ENCODE measurements at regions not wholly inside any gene's neighbourhood (a gene's known extent, or its start where the extent isn't known, plus 50 kb on each side); places are given as distances from the start of the nearest gene placed in this dataset.

GRCh38 chr13:22777207-22777606 lies 403.6 kb upstream of the SGCG start:
- FAIRE-seq, result no peak
- H3K27me3 ChIP-seq (replicated peaks in 1 of 4; ENCODE audit: control insufficient read depth in 3 of 4, extremely low read depth in 1 of 4, insufficient read depth in 3 of 4, low read length in 3 of 4), result no peaks in the 10 kb centered on the region
- CTCF ChIA-PET (ENCODE audit: partially characterized antibody), result no interaction called here

More at GRCh38 chr13:22777207-22777606, 403.6 kb upstream of the SGCG start:
- Histone ChIP-seq H2BK15ac (ENCODE audit: low read length) (no peak overlapping the region), H3K4ac (replicated peaks; ENCODE audit: insufficient read length, low read depth, low read length) (no peak overlapping the region), H3K9ac (replicated peaks in 1 of 4; ENCODE audit: extremely low read depth in 1 of 4, low read depth in 3 of 4, low read length in 3 of 4) (no peak overlapping the region), H4K91ac (replicated peaks; ENCODE audit: insufficient read length, low read length) (no peak overlapping the region), H3K23me2 (ENCODE audit: low read depth, low read length) (no peaks in the 10 kb centered on the region), H3K23ac (ENCODE audit: insufficient read length) (no peak overlapping the region), H2AFZ (ENCODE audit: low read length) (no peak overlapping the region), H3K36me3 (ENCODE audit: control insufficient read depth in 2 of 4, insufficient read depth in 4 of 4, low read length in 3 of 4) (no peaks in the 10 kb centered on the region), H3K4me1 (replicated peaks in 1 of 4; ENCODE audit: control insufficient read depth in 3 of 4, insufficient read depth in 4 of 4, low read length in 3 of 4) (no peaks in the 10 kb centered on the region), H3K9me3 (ENCODE audit: insufficient read depth in 2 of 2, low read depth in 1 of 2, low read length in 1 of 2) (no peaks in the 10 kb centered on the region), H3K56ac (replicated peaks; ENCODE audit: insufficient read length, low read depth, low read length) (no peak overlapping the region), H3K79me2 (ENCODE audit: control insufficient read depth in 1 of 2, insufficient read depth in 2 of 2, low read length in 2 of 2) (no peaks in the 10 kb centered on the region), H4K20me1 (replicated peaks in 1 of 2; ENCODE audit: control insufficient read depth in 1 of 2, insufficient read depth in 2 of 2, low read length in 2 of 2) (no peaks in the 10 kb centered on the region), H2BK12ac (ENCODE audit: low read depth, low read length) (no peak overlapping the region), H2AK5ac (ENCODE audit: low read depth, low read length) (no peak overlapping the region), H3K4me3 (ENCODE audit: extremely low read depth in 1 of 4, insufficient read depth in 2 of 4, low read depth in 3 of 4, low read length in 4 of 4) (no peak overlapping the region), H3K4me2 (ENCODE audit: insufficient read depth in 1 of 2, low read depth in 2 of 2, low read length in 2 of 2) (no peak overlapping the region), H3K14ac (ENCODE audit: insufficient read length) (no peak overlapping the region), H3K18ac (ENCODE audit: extremely low read depth, low read length) (no peak overlapping the region), H2BK5ac (ENCODE audit: low read depth, low read length) (no peak overlapping the region), H4K8ac (ENCODE audit: extremely low read depth, insufficient read depth, low read length) (no peak overlapping the region), H3K27ac (ENCODE audit: low read depth, low read length) (no peak overlapping the region), H2BK120ac (replicated peaks; ENCODE audit: low read depth, low read length) (no peak overlapping the region), H3K79me1 (ENCODE audit: low read depth, low read length) (no peaks in the 10 kb centered on the region), H2BK20ac (ENCODE audit: low read length) (no peak overlapping the region), H4K5ac (ENCODE audit: insufficient read length, low read depth, low read length) (no peak overlapping the region)
- no peak for DNase-seq (ENCODE audit: low read depth in 1 of 2, low spot score in 2 of 2)
- POLR2A ChIA-PET (ENCODE audit: partially characterized antibody), result no interaction called here
- 87% methylated on average over 2 of the region's 2 CpGs; no CpG with 5 or more reads in 1 of the 2 experiments for WGBS, 2 experiments (ENCODE audit: extremely low coverage in 1 of 2, insufficient coverage in 1 of 2, insufficient read length in 1 of 2, insufficient replicate concordance in 2 of 2, low coverage in 1 of 2, low lambda C conversion rate in 2 of 2, missing lambda C conversion rate in 1 of 2)
- TF ChIP-seq SUZ12 (IDR thresholded peaks at IDR 0.05; ENCODE audit: low read length) (no peak), SAP30 (IDR thresholded peaks at IDR 0.05; ENCODE audit: insufficient read depth, insufficient replicate concordance, low read length) (no peak), GABPA (IDR thresholded peaks at IDR 0.05; ENCODE audit: borderline replicate concordance, insufficient read depth, low read length) (no peak), TCF12 (IDR thresholded peaks at IDR 0.05; ENCODE audit: low read depth, low read length) (no peak), FOSL1 (IDR thresholded peaks at IDR 0.05; ENCODE audit: insufficient read depth, low read depth, low read length) (no peak)
